CD4-positive, alpha-beta T cell (primary cell): ENCODE measurements at regions not wholly inside any gene's neighbourhood (a gene's known extent, or its start where the extent isn't known, plus 50 kb on each side); places are given as distances from the start of the nearest gene placed in this dataset.
A peak's percentile ranks its signal among the peaks of the same experiment; 100 is the strongest.

Experiments used
- ATAC-seq: fragments of 200-7000 bp; cut with Tn5 transposase; one replicate; pipeline ENCODE4 v1.10.0; 2022; ENCODE audit warnings: mild to moderate bottlenecking; ENCODE audit not compliant: poor library complexity
- CTCF ChIA-PET: fragments of 350-600 bp; sonication (Branson Sonifier 250); formaldehyde crosslinking; loops from one replicate; lab custom pipeline; 2021; ENCODE audit warnings: antibody characterized with exemption, inconsistent platforms; lab: Charles Lee
- POLR2A ChIA-PET: fragments of 350-600 bp; sonication (Branson Sonifier 250); formaldehyde crosslinking; loops from one replicate; lab custom pipeline; 2021; ENCODE audit warnings: antibody characterized with exemption, inconsistent platforms; lab: Charles Lee
- DNase-seq, 14 experiments: peaks; one replicate each; pipeline ENCODE4 v3.0.0-alpha.2; 2013 to 2020; ENCODE audit warnings: mixed read lengths in 2 of 14
- H3K27ac ChIP-seq, 2 donors: one replicate each; pipeline versions ENCODE4 v1.5.1 to v1.7.0; 2013; ENCODE audit warnings: low read length in 2 of 2, low read depth in 1 of 2, mild to moderate bottlenecking in 1 of 2
- H3K27me3 ChIP-seq, 2 experiments: 1 replicate in 1 of 2; 2 replicates in 1 of 2; pipeline versions ENCODE4 v1.6.1 to v1.7.0; 2013; ENCODE audit warnings: low read length in 2 of 2, control low read depth in 1 of 2, mild to moderate bottlenecking in 1 of 2, moderate library complexity in 1 of 2; ENCODE audit not compliant: insufficient read depth in 2 of 2, control insufficient read depth in 1 of 2
- H3K36me3 ChIP-seq: one replicate; pipeline ENCODE4 v1.6.1; 2013; ENCODE audit warnings: low read length, control low read depth; ENCODE audit not compliant: insufficient read depth
- H3K4me1 ChIP-seq: one replicate; pipeline ENCODE4 v1.6.1; 2013; ENCODE audit warnings: low read length, control low read depth; ENCODE audit not compliant: insufficient read depth
- H3K4me3 ChIP-seq: one replicate; pipeline ENCODE4 v1.5.1; 2013; ENCODE audit warnings: mild to moderate bottlenecking, low read length, moderate library complexity
- H3K9me3 ChIP-seq, 2 experiments: 1 replicate in 1 of 2; 2 replicates in 1 of 2; pipeline versions ENCODE4 v1.6.1 to v1.7.0; 2013; ENCODE audit warnings: low read length in 2 of 2, mild to moderate bottlenecking in 2 of 2, control low read depth in 1 of 2, moderate library complexity in 1 of 2; ENCODE audit not compliant: control insufficient read depth in 1 of 2, insufficient read depth in 1 of 2
- H3K27ac Mint-ChIP-seq: one replicate; pipeline ENCODE4 v1.8.0; 2020; ENCODE audit warnings: mixed read lengths
- H3K27me3 Mint-ChIP-seq: one replicate; pipeline ENCODE4 v1.8.0; 2021; ENCODE audit warnings: mixed read lengths
- H3K36me3 Mint-ChIP-seq: one replicate; pipeline ENCODE4 v1.8.0; 2021; ENCODE audit warnings: low read depth, mixed read lengths
- H3K4me1 Mint-ChIP-seq: one replicate; pipeline ENCODE4 v1.8.0; 2021; ENCODE audit warnings: low read depth, mixed read lengths
- H3K4me3 Mint-ChIP-seq: one replicate; pipeline ENCODE4 v1.8.0; 2020; ENCODE audit warnings: mild to moderate bottlenecking, mixed read lengths
- H3K9me3 Mint-ChIP-seq: one replicate; pipeline ENCODE4 v1.8.0; 2020; ENCODE audit warnings: mixed read lengths
- CTCF ChIP-seq: fragments of 200-600 bp; IDR thresholded peaks from one replicate; pipeline ENCODE4 v1.8.0; 2022; ENCODE audit warnings: antibody characterized with exemption, mild to moderate bottlenecking
- intact Hi-C, 2 experiments: fragments of 100-400 bp; cut with DNase I in 1 of 2; cut with micrococcal nuclease in 1 of 2; formaldehyde crosslinking; loops; one replicate each; pipeline versions ENCODE4 v1.15.1 to v1.9.0; 2023 to 2025; cut with DNase I, micrococcal nuclease

GRCh38 chr3:188951734-188952133, 220.0 kb upstream of the TPRG1 start:
- Histone ChIP-seq H3K4me3 (no peak overlapping the region), H3K27ac (no peak overlapping the region), H3K27me3 (no peaks in the 10 kb centered on the region), H3K36me3 (no peaks in the 10 kb centered on the region), H3K9me3 (no peaks in the 10 kb centered on the region), H3K4me1 (peaks cover 13% of the 10 kb centered on the region)
- no peak for ATAC-seq
- no peak overlapping the region for H3K27ac Mint-ChIP-seq
- peaks cover 29% of the 10 kb centered on the region for H3K27me3 Mint-ChIP-seq
- ChIA-PET POLR2A (no interaction called here), CTCF (no interaction called here)
- no peak for TF ChIP-seq CTCF
- H3K9me3 Mint-ChIP-seq = no peaks in the 10 kb centered on the region
- H3K36me3 Mint-ChIP-seq = no peaks in the 10 kb centered on the region
- no peak for DNase-seq
- H3K4me3 Mint-ChIP-seq = no peak overlapping the region
- H3K4me1 Mint-ChIP-seq = no peaks in the 10 kb centered on the region
- intact Hi-C loops = loop anchor here in 1 of 2 experiments (10.0 kb wide), 2 partner anchors 1337 to 1627 kb away; no protein-coding TSS in a partner anchor

- Mint-ChIP-seq H3K27ac (no peak overlapping the region), H3K4me1 (no peaks in the 10 kb centered on the region), H3K27me3 (peaks cover 9% of the 10 kb centered on the region), H3K36me3 (no peaks in the 10 kb centered on the region), H3K9me3 (no peaks in the 10 kb centered on the region), H3K4me3 (no peak overlapping the region)
- H3K36me3 ChIP-seq = no peaks in the 10 kb centered on the region
- ChIA-PET CTCF (interaction anchor here (0.6 to 5.0 kb wide), 12 partner anchors 11 to 1219 kb away, joined by 3 to 80 read pairs (median 3); partner anchors contain the start of gene BCL6), POLR2A (interaction anchor here (1.8 to 4.2 kb wide), 3 partner anchors 1209 to 1215 kb away, joined by 7 to 54 read pairs (median 13); partner anchors contain the start of gene BCL6)
- no peaks in the 10 kb centered on the region for H3K9me3 ChIP-seq
- H3K27me3 ChIP-seq = no peaks in the 10 kb centered on the region
- peaks cover 2% of the 10 kb centered on the region for H3K4me1 ChIP-seq
- no peak overlapping the region for H3K4me3 ChIP-seq
- TF ChIP-seq CTCF = peak; percentile 80
- DNase-seq (peak; percentile 51 to 85 (median 64)), ATAC-seq (peak; percentile 78)
- intact Hi-C loops = loop anchor here (1.0 to 10.0 kb wide), 6 partner anchors 194 to 1630 kb away; no protein-coding TSS in a partner anchor
- H3K27ac ChIP-seq = no peak overlapping the region
Observed at GRCh38 chr3:188954590-188955208, 217.1 kb upstream of the TPRG1 start.

GRCh38 chr3:188955919-188956318, 215.9 kb upstream of the TPRG1 start:
- intact Hi-C loops = loop anchor here in 1 of 2 experiments (2.0 to 10.0 kb wide), 4 partner anchors 193 to 1631 kb away; no protein-coding TSS in a partner anchor

More at GRCh38 chr3:188955919-188956318, 215.9 kb upstream of the TPRG1 start:
- H3K9me3 ChIP-seq = no peaks in the 10 kb centered on the region
- Mint-ChIP-seq H3K27me3 (peaks cover 2% of the 10 kb centered on the region), H3K4me1 (no peaks in the 10 kb centered on the region), H3K36me3 (no peaks in the 10 kb centered on the region), H3K9me3 (no peaks in the 10 kb centered on the region), H3K27ac (no peak overlapping the region), H3K4me3 (no peak overlapping the region)
- no peaks in the 10 kb centered on the region for H3K36me3 ChIP-seq
- H3K27me3 ChIP-seq = no peaks in the 10 kb centered on the region
- H3K4me3 ChIP-seq = no peak overlapping the region
- ATAC-seq (no peak), DNase-seq (no peak)
- H3K4me1 ChIP-seq = no peaks in the 10 kb centered on the region
- TF ChIP-seq CTCF = no peak
- no peak overlapping the region for H3K27ac ChIP-seq
- CTCF ChIA-PET = interaction anchor here (1.8 to 5.0 kb wide), 2 partner anchors 1209 to 1217 kb away, joined by 7 to 80 read pairs; no protein-coding TSS in a partner anchor
- POLR2A ChIA-PET = interaction anchor here (1.1 to 4.2 kb wide), 2 partner anchors 1210 to 1216 kb away, joined by 3 to 54 read pairs; partner anchors contain the start of gene BCL6
